GM12878 (cell line): ENCODE measurements at regions not wholly inside any gene's neighbourhood (a gene's known extent, or its start where the extent isn't known, plus 50 kb on each side); places are given as distances from the start of the nearest gene placed in this dataset.

Source experiments
- ATAC-seq: fragments of 200-7000 bp; cut with Tn5 transposase; 3 replicates; pipeline ENCODE4 v1.9.1; 2020; ENCODE audit warnings: mild to moderate bottlenecking, moderate library complexity
- BruUV-seq: library from RNA; stranded (reverse); fragments of 400-500 nt; replicated peaks from 2 replicates; lab custom pipeline; 2021; lab: Mats Ljungman, UMichigan
- CTCF ChIA-PET: fragments of 300-600 bp; sonication (Branson Sonifier 250); formaldehyde crosslinking; extraction: SDS; loops from one replicate; lab custom pipeline; 2021; ENCODE audit warnings: inconsistent platforms; lab: Yijun Ruan, JAX
- POLR2A ChIA-PET: fragments of 350-600 bp; formaldehyde crosslinking; extraction: SDS; loops from one replicate; lab custom pipeline; 2021; ENCODE audit warnings: inconsistent platforms; lab: Charles Lee
- RAD21 ChIA-PET: fragments of 300-600 bp; sonication (Branson Sonifier 250); formaldehyde crosslinking; loops from one replicate; lab custom pipeline; 2023; ENCODE audit warnings: antibody characterized with exemption; ENCODE audit not compliant: unreplicated experiment; lab: Charles Lee
- SMC1A ChIA-PET: fragments of 300-600 bp; sonication (Branson Sonifier 250); formaldehyde crosslinking; loops from one replicate; lab custom pipeline; 2023; ENCODE audit not compliant: unreplicated experiment, uncharacterized antibody; lab: Charles Lee
- DNase-seq: peaks from one replicate; pipeline ENCODE4 v3.0.0-alpha.2; 2011; ENCODE audit warnings: low read depth, low spot score
- FAIRE-seq: peaks from 3 replicates; lab custom pipeline; 2011; peaks lifted over from hg19 to GRCh38; lab: Jason Lieb, UNC
- H2AFZ ChIP-seq: 2 replicates; pipeline ENCODE4 v1.6.0; 2011; ENCODE audit warnings: low read depth, low read length, control low read depth; ENCODE audit not compliant: control insufficient read depth
- H3K27ac ChIP-seq: 2 replicates; pipeline ENCODE4 v1.5.1; 2011; ENCODE audit warnings: control low read depth; ENCODE audit not compliant: control insufficient read depth, insufficient read depth
- H3K27me3 ChIP-seq, 2 experiments: replicated peaks in 1 of 2; 2 replicates each; pipeline versions ENCODE4 v1.6.0 to v1.6.1; 2011; ENCODE audit warnings: low read length in 1 of 2; ENCODE audit not compliant: control insufficient read depth in 2 of 2, insufficient read depth in 2 of 2
- H3K36me3 ChIP-seq, 2 experiments: 2 replicates each; pipeline ENCODE4 v1.5.1; 2011; ENCODE audit warnings: low read length in 1 of 2; ENCODE audit not compliant: control insufficient read depth in 2 of 2, insufficient read depth in 2 of 2
- H3K4me1 ChIP-seq: 2 replicates; pipeline ENCODE4 v1.6.1; 2011; ENCODE audit warnings: mild to moderate bottlenecking, low read length, moderate library complexity, mixed read lengths; ENCODE audit not compliant: control insufficient read depth, insufficient read depth
- H3K4me2 ChIP-seq: 2 replicates; pipeline ENCODE4 v1.6.0; 2011; ENCODE audit warnings: control low read depth; ENCODE audit not compliant: control insufficient read depth, insufficient read depth
- H3K4me3 ChIP-seq: fragments of 200-600 bp; sonication (generic); 2 replicates; pipeline ENCODE4 v1.5.1; 2016
- H3K79me2 ChIP-seq: 2 replicates; pipeline ENCODE4 v1.6.0; 2011; ENCODE audit warnings: low read length; ENCODE audit not compliant: control insufficient read depth, insufficient read depth
- H3K9ac ChIP-seq: 2 replicates; pipeline ENCODE4 v1.8.0; 2011; ENCODE audit warnings: low read length, control low read depth, mixed read lengths; ENCODE audit not compliant: control insufficient read depth, insufficient read depth
- H3K9me3 ChIP-seq: replicated peaks from 3 replicates; pipeline ENCODE4 v1.5.1; 2011; ENCODE audit warnings: mild to moderate bottlenecking, low read length; ENCODE audit not compliant: control insufficient read depth, insufficient read depth
- H4K20me1 ChIP-seq: 2 replicates; pipeline ENCODE4 v1.6.0; 2011; ENCODE audit not compliant: control insufficient read depth, insufficient read depth
- BMI1 ChIP-seq: fragments of 450-650 bp; IDR thresholded peaks from 2 replicates; pipeline ENCODE4 v1.6.1; 2016; ENCODE audit warnings: mild to moderate bottlenecking, moderate library complexity, borderline replicate concordance
- CTCF ChIP-seq, 3 experiments: IDR thresholded peaks in 2 of 3; conservative IDR thresholded peaks in 1 of 3; 2 replicates each; pipeline ENCODE4 v1.5.1; 2011; ENCODE audit warnings: low read depth in 3 of 3, low read length in 3 of 3, mild to moderate bottlenecking in 3 of 3, control low read depth in 2 of 3, moderate library complexity in 2 of 3, inconsistent platforms in 1 of 3, mixed read lengths in 1 of 3; ENCODE audit not compliant: control insufficient read depth in 2 of 3, insufficient read depth in 1 of 3; ENCODE audit errors: extremely low read depth in 1 of 3
- ESRRA ChIP-seq: IDR thresholded peaks from 2 replicates; pipeline ENCODE4 v1.6.1; 2012; ENCODE audit warnings: mild to moderate bottlenecking, low read length, improper control_type of control experiment
- FOXK2 ChIP-seq: fragments of 450-650 bp; IDR thresholded peaks from 2 replicates; pipeline ENCODE4 v1.6.1; 2017; ENCODE audit warnings: mild to moderate bottlenecking, moderate library complexity
- KLF5 ChIP-seq: fragments of 450-650 bp; IDR thresholded peaks from 2 replicates; pipeline ENCODE4 v1.6.1; 2014; ENCODE audit warnings: mild to moderate bottlenecking; ENCODE audit not compliant: partially characterized antibody
- NFXL1 ChIP-seq: fragments of 450-650 bp; IDR thresholded peaks from 2 replicates; pipeline ENCODE4 v1.6.1; 2017; ENCODE audit warnings: antibody characterized with exemption, mild to moderate bottlenecking, borderline replicate concordance
- RELB ChIP-seq: fragments of 450-650 bp; IDR thresholded peaks from 2 replicates; pipeline ENCODE4 v1.6.1; 2017; ENCODE audit warnings: low read depth, mild to moderate bottlenecking, moderate library complexity
- STAT1 ChIP-seq: fragments of 450-650 bp; conservative IDR thresholded peaks from 2 replicates; pipeline ENCODE4 v1.6.1; 2014; ENCODE audit warnings: antibody characterized with exemption, mild to moderate bottlenecking
- TCF7 ChIP-seq: IDR thresholded peaks from 2 replicates; pipeline ENCODE4 v1.6.1; 2014; ENCODE audit warnings: antibody characterized with exemption, borderline replicate concordance
- YY1 ChIP-seq: IDR thresholded peaks from 2 replicates; pipeline ENCODE4 v1.6.1; 2011; ENCODE audit warnings: low read depth, mild to moderate bottlenecking, low read length
- ZNF592 ChIP-seq: fragments of 450-650 bp; IDR thresholded peaks from 2 replicates; pipeline ENCODE4 v1.6.1; 2017; ENCODE audit warnings: mild to moderate bottlenecking, moderate library complexity
- ZNF622 ChIP-seq: fragments of 450-650 bp; IDR thresholded peaks from 2 replicates; pipeline ENCODE4 v1.6.1; 2017; ENCODE audit warnings: mild to moderate bottlenecking, inconsistent platforms
- WGBS: methylation state at CpG from one replicate; pipeline ENCODE4 v1.1.6; 2016; ENCODE audit warnings: low lambda C conversion rate; ENCODE audit not compliant: insufficient replicate concordance, insufficient coverage; ENCODE audit errors: missing lambda C conversion rate; 5-methylcytosine and 5-hydroxymethylcytosine counted together
- in situ Hi-C: fragments of 300-500 bp; cut with MboI; formaldehyde crosslinking; loops from 9 replicates; pipeline ENCODE4 v1.14.3; 2018; ENCODE audit warnings: mixed read lengths
- intact Hi-C: fragments of 100-400 bp; cut with micrococcal nuclease; formaldehyde crosslinking; loops from one replicate; pipeline ENCODE4 v1.14.2; 2022; ENCODE audit not compliant: unreplicated experiment

GRCh38 chr1:229169399-229169798 lies 101.5 kb upstream of the RAB4A start:
- WGBS: 78% methylated on average over 1 of the region's 1 CpG
- intact Hi-C loops: no loop called here
- ChIA-PET CTCF (interaction anchor here (0.7 kb wide), 1 partner anchor 77 kb away, joined by 3 read pairs; no protein-coding TSS in a partner anchor), POLR2A (no interaction called here), RAD21 (no interaction called here), SMC1A (no interaction called here)
- Histone ChIP-seq H2AFZ (no peak overlapping the region), H3K27me3 (no peaks in the 10 kb centered on the region; a peak in 1 of 4 replicates), H4K20me1 (no peaks in the 10 kb centered on the region), H3K36me3 (no peaks in the 10 kb centered on the region), H3K27ac (no peak overlapping the region), H3K79me2 (no peaks in the 10 kb centered on the region), H3K9ac (no peak overlapping the region), H3K9me3 (no peaks in the 10 kb centered on the region), H3K4me2 (no peak overlapping the region), H3K4me1 (no peaks in the 10 kb centered on the region), H3K4me3 (no peak overlapping the region)
- in situ Hi-C loops: no loop called here
- no peak for DNase-seq
- ATAC-seq: no peak
- FAIRE-seq: no peak
- BruUV-seq: no TSS peak
- TF ChIP-seq STAT1 (no peak), NFXL1 (no peak), ZNF592 (no peak), ESRRA (no peak), KLF5 (no peak), ZNF622 (no peak), CTCF (IDR thresholded peaks at IDR 0.05 in 2 of 3, conservative IDR thresholded peaks at IDR 0.05 in 1 of 3; ENCODE audit: control insufficient read depth in 2 of 3, extremely low read depth in 1 of 3, insufficient read depth in 1 of 3, low read depth in 3 of 3, low read length in 3 of 3) (no peak), RELB (no peak), TCF7 (no peak), BMI1 (no peak), FOXK2 (no peak), YY1 (no peak)
